ENCODE measurements at regions not wholly inside any gene's neighbourhood (a gene's known extent, or its start where the extent isn't known, plus 50 kb on each side); places are given as distances from the start of the nearest gene placed in this dataset.
"Not testable (repeated sequence)": the region's sequence is repeated elsewhere in the genome, so short reads cannot be mapped to it uniquely, and the experiment has no call there.

DNA sequence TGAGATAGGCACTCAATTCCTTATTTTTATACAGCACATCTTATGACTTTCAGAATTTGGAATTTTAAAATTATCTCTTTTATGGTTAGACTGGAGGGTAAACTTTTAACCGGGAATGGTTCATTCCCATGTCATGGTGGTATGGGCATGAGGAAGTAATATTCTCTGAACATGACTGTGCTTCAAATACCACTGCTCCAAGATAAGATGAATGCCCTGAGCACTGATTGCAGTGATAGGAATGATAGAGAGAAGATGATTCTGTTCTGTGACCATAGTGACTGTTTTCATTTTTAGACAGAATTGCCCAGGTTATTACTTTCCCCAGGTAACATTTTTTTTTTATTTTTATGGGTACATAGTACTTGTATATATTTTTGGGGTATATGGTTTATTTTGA, 187.4 kb downstream of the ATOH1 start:
- no peak for DNase-seq

DNA sequence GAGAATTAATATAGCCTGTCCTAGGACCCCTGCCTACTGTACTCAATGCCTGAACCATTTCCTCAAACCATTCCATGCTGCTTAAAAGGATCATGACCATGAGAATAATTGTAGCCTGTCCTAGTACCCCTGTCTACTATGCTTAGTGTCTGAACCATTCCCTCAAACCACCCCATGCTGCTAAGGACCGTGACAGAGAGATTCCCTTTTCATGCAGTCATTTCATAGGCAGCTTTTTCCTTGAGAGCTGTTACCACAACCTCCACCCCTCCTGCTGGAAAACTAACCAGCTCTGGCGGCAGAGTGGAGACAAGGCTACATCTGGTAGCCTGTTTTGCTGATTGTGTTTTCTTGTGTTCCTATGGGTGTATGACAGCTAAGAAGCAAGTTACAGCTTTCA, 174.9 kb upstream of the SMARCAD1 start:
- no peak for DNase-seq

DNA sequence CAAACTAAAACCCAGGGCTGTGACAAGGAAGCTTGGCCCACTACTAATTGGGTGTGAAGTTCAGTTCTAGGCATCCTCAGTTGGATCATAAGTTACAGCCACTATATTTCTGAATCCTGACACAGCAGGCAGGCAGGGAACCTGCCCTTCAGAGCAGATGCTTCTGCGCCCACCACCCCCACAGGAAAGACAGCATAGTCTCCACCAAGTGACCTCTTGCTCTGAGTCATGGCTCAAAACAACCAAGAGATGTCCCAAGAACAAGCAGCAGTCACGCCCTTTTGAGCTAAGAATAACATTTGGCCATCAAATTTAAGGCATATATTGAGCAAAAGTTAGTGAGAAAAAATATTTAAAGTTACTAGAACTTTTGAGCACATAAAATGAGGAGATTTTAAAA, 170.7 kb upstream of the SMARCAD1 start:
- DNase-seq = no peak

DNA sequence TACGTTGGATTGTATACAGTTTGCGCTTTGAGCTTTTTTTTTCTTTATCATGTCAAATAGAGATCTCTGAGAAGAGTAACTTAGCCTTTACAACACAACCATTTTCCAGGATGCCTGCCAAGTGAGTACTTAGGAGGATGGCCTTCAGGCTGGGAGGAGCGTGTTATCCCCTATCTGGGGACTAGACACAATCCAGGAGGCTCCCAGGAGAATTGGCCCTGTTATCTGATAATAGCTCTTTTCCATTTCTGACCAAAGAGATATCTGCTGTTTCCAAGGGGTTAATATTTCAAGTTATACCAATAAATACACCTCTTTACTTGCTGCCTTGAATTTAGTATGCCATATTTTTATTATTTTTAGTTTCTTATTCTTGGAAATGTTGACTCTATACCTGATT, 169.5 kb upstream of the SMARCAD1 start:
- no peak for DNase-seq

- no peak for DNase-seq
Measured at GRCh38 chr4:94039226-94039625, 168.4 kb upstream of the SMARCAD1 start.

- not testable (repeated sequence) for DNase-seq
Measured at GRCh38 chr4:94044471-94044870, 163.2 kb upstream of the SMARCAD1 start.

DNA sequence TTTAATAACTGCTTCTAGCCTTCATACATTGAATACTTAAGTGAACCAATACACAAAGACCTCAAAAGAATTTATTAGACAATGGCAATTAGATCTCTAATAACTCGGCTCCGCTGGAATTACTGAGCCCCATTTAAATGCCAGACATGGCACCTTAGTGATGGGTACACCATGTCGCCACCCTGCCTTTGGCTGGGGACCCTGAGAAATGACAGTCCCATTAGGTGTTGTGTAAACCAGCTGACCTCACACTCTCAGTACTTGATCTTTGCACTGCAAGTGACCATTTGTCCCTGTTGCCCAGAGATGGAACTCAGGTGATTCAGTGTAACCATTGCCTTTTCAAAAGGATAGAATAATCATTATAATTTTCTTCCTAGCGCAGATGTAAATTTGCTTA, 144.6 kb upstream of the SMARCAD1 start:
- no peak for DNase-seq

GRCh38 chr4:94068753-94069719, 138.6 kb upstream of the SMARCAD1 start:
- no peak for DNase-seq

DNA sequence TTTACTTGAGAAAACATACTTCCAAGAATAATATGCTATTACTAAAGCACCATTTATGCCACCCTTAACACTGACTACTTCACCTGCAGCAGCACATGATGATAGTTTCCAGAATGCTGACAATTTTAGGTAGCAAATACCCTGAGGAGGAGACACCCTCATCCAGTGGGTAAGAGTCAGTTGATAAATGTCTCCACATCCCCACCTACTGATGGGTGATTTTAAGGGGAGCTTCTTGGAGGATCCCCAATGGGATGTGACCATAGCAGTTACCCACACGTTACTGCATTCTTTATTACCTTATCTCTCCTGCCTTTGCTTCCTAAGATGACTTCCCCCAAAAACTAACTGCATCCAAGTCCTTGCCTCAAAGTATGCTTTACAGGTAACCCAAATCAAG, 131.2 kb upstream of the SMARCAD1 start:
- DNase-seq = no peak

- no peak for DNase-seq
Measured at GRCh38 chr4:94084155-94084554, 123.5 kb upstream of the SMARCAD1 start.

DNA sequence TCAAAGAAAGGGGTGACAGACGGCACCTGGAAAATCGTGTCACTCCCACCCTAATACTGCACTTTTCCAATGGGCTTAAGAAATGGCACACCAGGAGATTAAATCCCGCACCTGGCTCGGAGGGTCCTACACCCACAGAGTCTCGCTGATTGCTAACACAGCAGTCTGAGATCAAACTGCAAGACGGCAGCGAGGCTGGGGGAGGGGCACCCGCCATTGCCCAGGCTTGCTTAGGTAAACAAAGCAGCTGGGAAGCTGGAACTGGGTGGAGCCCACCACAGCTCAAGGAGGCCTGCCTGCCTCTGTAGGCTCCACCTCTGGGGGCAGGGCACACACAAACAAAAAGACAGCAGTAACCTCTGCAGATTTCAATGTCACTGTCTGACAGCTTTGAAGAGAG, 108.5 kb upstream of the SMARCAD1 start:
- not testable (repeated sequence) for DNase-seq

- no peak for DNase-seq
Measured at GRCh38 chr4:94112644-94113043, 95.0 kb upstream of the SMARCAD1 start.

GRCh38 chr4:94115687-94116086, 92.0 kb upstream of the SMARCAD1 start:
- no peak for DNase-seq

GRCh38 chr4:94116842-94117241, 90.8 kb upstream of the SMARCAD1 start:
- DNase-seq = no peak

DNA sequence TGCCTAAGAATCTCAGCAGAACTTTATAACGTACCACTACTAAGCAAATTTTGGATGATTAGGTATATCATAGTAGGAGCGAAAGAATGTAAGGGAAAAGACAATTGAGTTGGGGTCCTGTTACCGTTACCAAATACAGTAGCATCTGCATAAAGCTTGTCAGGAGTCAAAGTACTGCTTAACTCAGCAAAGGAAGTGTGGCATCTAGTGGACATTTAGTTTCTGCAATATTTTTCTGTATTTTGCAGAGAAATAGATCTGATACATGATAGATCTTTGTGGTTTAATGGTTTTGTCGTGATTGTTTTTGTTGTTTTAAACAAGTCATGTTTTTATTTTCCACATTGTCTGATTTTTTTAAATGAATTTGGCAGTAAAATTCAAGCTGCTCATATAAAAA, 81.0 kb upstream of the SMARCAD1 start:
- DNase-seq = no peak

DNA sequence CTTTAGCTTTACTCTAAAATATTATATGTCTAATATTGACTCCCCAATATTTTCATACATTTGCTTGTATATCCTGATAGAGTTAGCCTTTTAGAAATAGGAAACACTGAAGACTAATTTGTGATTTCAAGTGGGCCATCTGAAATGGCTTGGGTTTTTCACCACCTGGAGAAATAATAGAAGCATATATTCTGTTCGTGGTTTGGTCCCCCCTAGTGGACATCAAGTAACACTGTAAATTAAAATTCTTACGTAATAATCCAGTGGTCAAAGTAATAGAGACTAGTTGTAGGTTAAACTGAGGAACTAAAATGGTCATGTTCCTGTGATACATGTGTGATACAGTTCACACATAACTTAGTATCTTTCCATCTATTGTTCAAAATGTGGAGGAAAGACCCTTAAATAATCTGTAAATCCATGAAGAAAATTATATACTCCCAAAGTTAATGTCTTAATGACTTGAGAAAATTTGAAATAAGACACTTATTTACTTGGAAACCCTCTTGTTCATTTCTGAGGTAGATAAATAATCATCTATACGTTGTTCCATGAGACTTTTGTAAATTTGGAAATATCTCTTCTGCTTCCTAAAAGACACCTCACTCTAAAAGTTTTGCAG, 79.8 kb upstream of the SMARCAD1 start:
- DNase-seq = no peak

DNA sequence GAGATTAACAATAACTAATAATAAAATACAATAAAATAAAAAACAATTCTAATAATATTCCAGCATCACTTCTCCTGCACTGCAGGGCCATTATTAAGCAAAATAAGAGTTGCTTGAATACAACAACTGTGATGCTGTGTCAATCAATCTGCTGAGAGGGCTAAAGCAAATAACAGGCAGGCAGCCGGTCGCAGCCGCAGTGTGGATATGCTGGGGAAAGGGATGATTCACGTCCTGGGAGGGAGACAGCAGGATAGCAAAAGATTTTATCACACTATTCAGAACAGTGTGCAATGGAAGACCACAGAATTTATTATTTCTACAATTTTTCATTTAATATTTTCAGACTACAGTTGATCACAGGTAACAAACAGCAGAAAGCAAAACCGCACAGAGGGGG, 76.5 kb upstream of the SMARCAD1 start:
- DNase-seq = no peak

- no peak for DNase-seq
Measured at GRCh38 chr4:94135701-94136100, 72.0 kb upstream of the SMARCAD1 start.

- no peak for DNase-seq
Measured at GRCh38 chr4:94139931-94140612, 67.6 kb upstream of the SMARCAD1 start.

GRCh38 chr4:94141001-94141400, 66.7 kb upstream of the SMARCAD1 start:
- no peak for DNase-seq

DNA sequence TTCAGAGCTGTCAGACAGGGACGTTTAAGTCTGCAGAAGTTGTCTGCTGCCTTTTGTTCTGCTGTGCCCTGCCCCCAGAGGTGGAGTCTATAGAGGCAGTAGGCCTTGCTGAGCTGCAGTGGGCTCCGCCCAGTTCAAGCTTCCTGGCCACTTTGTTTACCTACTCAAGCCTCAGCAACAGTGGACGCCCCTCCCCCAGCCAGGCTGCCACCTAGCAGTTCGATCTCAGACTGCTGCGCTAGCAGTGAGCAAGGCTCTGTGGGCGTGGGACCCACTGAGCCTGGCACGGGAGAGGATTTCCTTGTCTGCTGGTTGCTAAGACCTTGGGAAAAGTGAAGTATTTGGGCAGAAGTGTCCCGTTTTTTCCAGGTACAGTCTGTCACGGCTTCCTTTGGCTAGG, 59.6 kb upstream of the SMARCAD1 start:
- not testable (repeated sequence) for DNase-seq

GRCh38 chr4:94152466-94152865, 55.2 kb upstream of the SMARCAD1 start:
- DNase-seq = no peak

GRCh38 chr4:94155404-94155803, 52.3 kb upstream of the SMARCAD1 start:
- peak; percentile 4 for DNase-seq

DNA sequence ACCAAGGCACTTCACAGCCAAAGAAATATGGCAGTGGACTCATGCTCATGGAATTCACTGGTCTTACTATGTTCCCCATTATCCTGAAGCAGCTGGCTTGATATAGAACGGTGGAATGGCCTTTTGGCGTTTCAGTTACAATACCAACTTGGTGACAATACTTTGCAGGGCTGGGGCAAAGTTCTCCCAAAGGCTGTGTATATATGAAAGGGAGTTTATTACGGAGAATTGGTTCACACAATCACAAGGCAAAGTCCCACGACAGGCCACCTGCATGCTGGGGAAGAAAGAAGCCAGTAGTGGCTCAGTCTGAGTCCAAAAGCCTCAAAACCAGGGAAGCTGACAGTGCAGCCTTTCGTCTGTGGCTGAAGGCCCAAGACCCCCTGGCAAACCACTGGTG, 50.8 kb upstream of the SMARCAD1 start:
- no peak for DNase-seq

Measured in T1000 (cell line).